Activated CD4-positive, alpha-beta T cell treated with anti-CD3 and anti-CD28 coated beads, Interleukin-10, Interleukin-2, amounts not matched to agents 100 ng/mL and 50 ng/mL, durations not matched to agents 16 hours and 8 hours (primary cell): ENCODE measurements at regions not wholly inside any gene's neighbourhood (a gene's known extent, or its start where the extent isn't known, plus 50 kb on each side); places are given as distances from the start of the nearest gene placed in this dataset.
"Not testable (repeated sequence)": the region's sequence is repeated elsewhere in the genome, so short reads cannot be mapped to it uniquely, and the experiment has no call there.

ENCODE experiments used
- DNase-seq: peaks from one replicate; pipeline ENCODE4 v3.0.0-alpha.2; 2020

DNA sequence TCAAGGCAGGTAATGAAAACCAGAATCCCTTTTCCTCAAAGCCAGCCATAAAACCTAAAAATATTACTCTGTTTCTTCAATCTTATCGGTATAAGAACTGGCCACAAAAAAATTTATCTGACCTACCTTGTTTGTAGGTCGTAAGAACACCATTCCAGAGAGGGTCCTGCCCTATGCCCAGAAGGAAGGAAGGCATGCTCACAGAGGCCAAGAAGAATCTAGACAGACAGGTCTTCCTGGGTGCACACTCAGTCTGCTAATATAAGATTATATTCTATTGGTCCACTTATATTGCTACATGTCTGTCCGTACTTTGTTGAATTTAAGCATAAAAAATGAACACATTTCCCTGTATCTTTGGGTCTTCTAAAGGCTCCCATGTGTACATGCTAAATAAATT is 2136.1 kb upstream of the PCDH20 start:
- DNase-seq: no peak

DNA sequence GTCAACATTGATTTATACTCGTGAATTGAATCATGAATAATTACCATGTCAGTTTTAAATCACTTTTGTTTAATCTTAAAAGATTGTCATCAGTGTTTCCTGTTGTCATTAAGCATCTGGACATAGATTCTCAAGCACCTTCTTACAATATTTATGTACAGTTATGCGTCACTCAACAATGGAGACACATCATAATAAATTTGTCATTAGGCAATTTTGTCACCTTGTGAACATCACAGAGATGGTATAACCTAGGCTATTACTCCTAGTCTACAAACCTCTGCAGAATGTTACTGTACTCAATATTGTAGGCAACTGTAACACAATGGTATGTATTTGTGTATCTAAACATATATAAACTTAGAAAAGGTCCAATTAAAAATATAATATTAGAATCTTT is 2130.9 kb upstream of the PCDH20 start:
- DNase-seq: no peak

DNA sequence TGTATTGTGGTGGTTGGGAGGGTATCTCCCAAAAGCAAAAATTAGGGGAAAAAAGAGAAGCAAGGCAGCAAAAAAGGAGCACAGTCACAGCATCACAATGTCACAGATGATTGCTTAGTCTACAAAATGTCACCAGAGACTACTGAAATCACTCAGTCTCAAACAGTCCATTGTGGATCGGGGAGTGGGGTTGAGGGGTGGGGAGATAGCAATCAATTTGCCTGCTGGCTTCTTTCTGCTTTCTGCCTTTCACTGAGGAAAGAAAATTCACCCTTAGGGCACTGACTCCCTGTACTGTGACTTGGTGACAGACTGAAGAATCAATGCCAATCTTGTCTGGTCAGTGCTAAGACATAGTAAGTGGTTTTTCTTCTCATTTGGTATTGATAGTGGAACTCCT is 2127.1 kb upstream of the PCDH20 start:
- DNase-seq: no peak

DNA sequence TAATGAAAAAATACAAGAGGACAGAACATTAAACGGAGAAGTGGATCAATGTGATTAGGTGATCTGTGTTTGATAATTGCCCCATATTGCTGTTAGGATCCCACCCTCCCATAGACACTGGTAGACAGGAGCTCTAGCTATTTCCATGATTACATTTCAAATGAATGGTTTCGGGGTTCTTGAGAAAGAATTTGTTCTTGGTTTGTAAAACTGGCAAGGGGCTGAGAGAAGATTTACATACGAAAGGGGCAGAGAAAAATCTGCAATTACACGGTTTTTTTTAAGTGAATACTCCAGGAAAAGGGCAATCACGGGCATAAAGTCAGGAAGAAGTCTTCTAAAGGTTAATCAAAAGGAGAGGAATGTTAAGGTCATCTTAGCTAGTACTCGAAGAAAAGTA is 2125.7 kb upstream of the PCDH20 start:
- DNase-seq: no peak

DNA sequence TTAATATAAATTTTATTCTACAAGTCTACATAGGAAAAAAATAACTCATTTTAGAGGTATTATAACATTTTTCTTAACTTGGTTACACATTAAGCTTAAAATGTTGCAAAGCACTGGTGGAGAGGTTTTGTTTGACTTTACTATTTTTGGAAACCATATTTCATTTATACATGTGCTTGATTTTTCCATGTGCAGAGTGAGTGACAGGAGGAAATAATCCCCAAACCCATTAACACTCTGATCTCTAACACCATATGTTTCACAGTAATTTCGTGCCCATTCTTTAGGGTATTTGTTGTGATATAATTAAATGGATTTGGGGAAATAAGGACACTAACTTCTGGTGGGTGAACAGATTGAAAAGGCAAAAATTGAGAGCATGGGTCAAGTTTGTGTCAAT is 2124.4 kb upstream of the PCDH20 start:
- no peak for DNase-seq

DNA sequence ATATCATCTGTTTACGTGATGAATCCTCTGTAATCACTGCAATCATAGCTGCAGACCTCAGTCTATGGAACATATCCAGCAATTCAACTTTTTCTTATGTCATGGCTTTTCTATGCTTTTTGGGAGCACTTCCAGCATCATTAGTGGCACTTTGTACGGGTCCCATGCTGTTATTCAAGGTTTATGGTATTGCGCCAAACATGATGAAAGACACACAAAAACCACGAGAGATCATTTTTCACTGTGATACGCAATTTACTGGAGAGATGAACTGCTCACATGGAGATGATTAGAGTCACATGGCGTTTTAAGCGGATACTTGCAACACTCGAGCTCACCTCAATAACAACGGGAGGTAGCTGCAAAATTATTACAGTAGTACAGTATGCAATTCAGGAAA is 2101.7 kb upstream of the PCDH20 start:
- DNase-seq: no peak

DNA sequence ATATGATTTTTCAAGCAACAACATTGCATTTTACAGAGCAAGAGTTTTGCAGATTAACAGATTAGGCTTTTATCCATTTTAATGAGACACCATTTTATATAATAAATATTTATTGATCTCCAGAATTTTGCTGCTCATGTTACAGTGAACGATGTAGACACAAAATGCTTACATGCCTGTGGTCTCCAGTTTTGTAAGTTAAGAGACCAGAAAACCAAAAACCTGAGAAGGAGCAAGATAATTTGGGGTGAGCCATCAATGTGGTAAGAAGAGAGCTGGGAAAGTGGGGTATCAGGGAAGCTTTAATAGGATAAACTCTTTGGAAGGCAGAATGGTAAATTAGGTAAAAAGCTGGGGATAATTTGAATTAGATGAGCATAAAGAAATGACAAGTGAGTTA is 2100.5 kb upstream of the PCDH20 start:
- no peak for DNase-seq

DNA sequence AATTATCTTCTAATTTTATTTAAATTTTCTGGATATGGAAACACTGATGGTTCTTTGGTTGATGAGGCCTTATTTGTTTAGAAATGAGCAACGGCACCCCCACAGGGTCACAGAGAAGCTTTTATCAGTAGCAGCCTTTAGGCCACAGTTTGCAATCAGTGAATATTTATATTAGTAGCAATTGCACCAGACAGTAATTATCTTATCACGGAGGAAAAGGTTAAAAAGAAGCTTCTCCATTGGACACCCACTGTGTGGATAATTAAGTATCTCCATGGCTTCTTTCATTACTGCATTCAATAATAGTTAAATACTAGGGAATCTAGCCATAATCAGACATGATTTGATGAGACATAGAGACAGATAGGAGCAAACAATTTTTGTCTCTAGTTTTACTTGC is 2099.2 kb upstream of the PCDH20 start:
- no peak for DNase-seq

DNA sequence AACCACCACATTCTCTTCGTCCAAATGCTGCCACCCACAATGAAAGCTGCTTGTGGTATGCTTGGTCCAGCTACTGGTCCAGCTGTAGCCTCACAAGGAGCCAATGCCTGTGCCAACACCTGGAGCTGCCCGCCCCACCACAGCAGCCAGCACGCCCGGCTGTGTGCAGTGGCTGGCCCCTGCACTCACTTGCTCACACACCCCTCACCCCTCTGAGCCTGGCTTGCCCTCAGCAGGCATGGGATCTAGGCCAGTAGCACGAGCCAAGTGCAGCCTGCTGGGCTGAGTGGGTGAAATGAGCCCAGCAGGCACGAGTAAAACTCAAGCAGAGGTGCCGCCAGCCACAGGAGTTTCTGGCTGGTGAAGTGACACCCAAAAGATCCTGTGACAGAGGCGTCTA is 2096.4 kb upstream of the PCDH20 start:
- no peak for DNase-seq

DNA sequence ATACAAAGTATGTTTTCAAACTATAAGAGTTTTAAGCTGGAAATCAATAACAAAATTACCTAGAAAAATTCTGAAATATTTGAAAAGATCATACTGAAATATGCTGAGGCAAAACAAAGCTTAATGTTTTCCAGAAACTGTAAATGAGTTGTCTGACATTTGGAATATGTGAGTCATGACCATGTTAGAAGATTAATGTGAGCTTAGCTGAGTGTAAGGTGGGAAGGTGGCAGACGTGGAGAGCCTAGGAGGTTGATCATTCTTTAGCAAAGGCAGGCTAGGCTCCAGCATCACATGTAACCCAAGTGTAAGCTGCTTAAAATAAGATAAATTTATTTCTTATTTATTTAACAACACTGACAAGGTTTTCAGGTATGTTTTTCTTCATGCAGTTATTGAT is 2086.1 kb upstream of the PCDH20 start:
- no peak for DNase-seq

DNA sequence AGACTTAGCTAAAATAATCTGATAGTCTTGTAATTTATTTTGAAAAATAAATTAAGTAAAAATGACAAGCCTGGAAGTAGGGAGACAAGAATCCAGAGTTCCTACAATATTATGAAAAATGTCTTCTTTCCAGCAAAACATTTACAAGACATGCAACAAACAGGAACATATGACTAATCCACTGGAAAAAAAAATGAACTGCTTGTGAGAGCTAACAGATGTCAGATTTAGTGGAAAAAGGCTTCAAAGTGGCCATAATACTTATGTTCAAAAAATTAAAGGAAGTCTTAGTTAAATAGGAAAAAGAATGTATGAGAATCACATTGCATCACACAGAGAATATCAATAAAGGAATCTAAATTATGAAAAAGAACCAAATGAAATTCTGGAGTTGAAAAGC is 2082.0 kb upstream of the PCDH20 start:
- DNase-seq: no peak

DNA sequence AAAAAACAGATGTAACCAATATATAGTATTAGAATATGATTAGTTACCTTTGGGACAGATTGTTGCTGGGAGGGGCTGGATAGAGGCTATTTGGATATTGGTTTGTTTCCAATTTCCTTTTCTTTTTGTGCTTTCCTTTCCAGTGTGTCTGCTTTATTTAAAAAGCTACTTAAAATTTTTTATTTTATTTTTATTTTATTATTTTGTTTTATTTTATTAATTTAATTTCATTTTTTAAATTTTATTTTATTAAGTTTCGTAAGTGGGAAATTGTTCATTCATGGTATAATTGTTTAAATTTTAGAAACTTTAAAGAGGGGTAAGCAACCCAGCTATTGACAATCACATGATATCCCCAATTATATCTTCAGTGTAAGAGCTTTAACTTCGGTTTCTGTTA is 2077.0 kb upstream of the PCDH20 start:
- no peak for DNase-seq

DNA sequence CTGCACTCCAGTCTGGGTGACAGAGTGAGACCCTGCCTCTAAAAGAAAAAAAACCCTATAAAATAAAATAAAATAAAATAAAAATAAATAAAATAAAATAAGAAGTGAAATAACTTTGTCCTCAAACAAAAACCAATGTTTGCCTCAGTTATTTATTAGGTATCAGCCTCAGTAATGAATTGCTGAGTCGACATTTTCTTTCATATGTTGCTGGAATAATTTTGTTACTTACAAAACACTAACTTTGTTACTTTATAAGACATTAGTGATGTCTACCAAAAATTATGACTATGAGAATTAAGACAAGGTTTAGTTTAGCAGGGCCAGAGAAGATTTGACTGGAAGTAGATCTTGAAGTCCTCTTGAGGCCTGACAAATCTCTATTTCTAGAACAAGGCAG is 2074.5 kb upstream of the PCDH20 start:
- no peak for DNase-seq

DNA sequence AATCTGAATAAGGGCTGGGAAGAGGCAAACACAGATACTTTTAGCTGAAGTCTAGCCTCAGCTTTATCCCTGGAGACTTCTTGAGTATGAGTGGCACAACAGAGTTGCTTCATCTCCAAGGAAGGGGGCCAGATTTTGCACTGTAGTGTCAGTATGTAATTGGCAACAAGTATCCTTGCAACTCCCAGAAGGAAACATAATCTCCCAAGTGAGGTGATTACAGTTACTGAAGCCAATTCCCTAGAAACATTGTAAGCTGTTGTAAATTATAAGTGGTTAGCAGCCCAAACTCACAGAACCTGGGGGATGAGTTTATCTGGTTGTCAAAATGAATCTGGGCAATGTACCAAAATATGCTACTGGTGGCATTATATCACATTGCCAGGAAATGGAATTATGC is 2065.7 kb upstream of the PCDH20 start:
- DNase-seq: no peak

DNA sequence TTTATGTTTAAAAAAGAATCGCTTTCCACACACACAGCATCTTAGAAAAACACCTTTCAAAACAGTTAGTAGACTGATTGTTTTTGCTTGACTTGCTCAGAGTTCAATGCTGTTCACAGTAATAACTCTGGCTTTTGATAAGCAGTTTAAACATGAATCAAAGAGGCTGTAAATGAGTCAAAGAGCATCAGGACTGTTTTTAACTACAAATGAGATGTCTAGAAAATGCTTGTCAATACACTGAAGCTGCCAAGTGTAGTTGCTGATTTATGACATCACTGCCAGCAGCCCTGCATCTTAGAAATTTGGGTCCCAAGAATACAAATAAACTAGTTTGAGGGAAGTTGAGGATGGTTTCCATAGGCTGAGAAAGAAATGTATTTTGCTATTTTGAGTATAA is 2057.1 kb upstream of the PCDH20 start:
- DNase-seq: no peak

DNA sequence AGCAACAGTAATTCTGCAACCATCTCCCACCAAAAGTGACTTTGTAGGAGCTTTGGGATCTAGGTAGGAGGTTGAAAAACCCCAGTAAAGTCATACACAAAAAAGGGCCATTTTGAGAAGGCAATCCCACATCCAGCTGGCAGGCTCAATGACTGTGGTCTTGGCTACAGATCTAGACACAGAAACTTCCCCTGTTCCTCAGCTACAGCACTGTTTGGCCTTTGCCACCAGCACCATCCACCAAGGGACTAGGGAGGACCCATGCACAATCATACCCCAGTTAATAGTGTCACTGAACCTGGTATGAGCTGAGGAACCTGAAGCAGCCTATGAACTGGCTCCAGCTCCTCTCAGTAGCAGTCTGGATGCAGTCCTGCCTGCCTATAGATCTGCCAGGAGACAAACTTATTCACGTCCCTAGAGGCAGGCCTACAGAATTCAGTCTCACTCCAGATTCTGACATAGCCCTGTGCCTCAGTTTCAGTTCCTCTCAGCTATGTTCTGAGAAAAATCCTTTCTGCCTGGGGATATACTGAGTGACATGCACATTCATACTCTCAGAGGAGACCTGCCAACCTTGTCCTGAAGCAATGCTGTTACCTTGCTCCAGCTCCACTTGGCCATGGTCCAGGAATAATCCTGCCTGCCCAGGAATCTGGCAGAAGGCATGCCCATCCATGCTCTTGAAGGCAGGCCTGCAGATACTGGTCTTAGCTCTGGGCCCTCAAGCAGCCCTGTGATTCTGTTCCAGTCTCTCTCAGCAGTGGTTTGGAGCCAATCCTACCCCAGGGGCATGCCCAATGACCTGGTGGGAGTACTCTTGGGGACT is 2048.3 kb upstream of the PCDH20 start:
- DNase-seq: no peak

DNA sequence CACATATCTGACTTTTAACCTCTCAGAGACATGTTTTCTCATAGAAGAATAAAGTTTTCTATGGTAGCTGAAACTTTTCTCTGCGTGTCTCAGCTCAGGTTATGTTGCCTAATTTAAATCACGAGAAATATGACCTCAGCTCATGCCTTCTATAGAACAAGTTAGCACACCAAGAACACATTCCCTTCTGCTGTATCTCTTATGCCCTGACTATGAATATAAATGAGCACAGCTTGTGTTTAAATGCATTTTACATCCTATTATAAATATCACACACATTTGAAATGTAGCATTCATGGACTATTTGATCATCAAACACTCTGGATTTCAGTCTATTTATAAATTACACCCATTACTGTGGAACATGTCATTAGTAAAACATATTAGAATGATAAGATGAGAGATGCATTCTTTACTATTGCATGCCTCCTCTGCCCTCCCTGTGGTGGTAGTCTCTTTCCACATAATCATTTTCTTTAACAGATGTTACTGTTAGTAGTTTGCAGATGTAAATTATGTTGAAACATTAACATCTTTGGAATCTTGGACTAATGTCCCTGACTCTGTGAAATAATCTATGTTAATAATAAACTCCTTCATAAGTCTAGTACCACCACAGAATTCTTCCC is 2044.9 kb upstream of the PCDH20 start:
- no peak for DNase-seq

DNA sequence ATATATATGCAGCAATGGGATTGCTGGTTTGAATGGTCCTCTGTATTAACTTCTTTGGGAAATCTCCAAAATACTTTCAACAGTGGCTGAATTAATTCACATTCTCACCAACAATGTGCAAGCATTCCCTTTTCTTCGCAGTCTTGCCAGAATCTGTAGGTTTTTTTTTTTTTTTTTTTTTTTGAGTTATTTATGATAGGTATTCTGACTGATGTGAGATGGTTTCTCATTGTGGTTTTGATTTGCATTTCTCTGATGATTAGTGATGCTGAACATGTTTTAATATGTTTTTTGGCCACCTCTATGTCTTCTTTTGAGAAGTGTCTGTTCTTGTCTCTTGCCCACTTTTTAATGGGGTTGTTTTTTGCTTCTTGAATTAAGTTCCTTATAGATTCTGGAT is 2041.5 kb upstream of the PCDH20 start:
- no peak for DNase-seq

DNA sequence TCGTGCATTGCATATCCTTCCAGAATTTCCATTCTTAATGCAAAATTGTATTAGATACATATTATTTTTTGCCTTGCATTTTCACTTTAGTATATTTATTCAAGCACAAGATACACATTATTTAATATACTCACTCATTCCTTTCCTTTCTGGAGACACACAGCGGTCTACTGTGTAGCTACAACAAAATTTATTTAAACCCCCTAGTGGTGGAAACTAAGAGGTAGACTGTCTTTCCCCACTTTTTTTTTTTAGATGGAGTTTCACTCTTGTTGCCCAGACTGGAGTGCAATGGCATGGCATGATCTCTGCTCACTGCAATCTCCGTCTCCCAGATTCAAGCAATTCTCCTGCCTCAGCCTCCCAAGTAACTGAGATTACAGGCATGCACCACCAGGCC is 2040.3 kb upstream of the PCDH20 start:
- no peak for DNase-seq

DNA sequence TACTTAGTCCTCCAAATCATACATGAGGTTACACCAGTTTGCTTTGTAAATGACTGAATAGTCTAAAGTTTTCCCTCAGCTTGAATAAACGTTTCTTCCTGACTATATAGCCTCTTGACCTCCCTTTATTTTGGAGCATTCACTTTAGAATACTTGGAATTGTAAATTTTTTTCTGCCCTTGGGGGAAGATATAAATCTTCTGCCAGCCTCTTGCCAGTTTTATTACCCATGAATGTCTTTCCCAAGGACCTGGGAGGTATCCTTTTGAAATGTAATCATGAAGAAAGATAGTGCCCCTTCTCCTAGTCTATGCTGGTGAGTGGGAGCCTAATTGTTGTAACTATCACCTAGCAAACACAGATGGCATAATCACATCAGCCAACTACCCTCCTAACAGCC is 2033.9 kb upstream of the PCDH20 start:
- DNase-seq: no peak

DNA sequence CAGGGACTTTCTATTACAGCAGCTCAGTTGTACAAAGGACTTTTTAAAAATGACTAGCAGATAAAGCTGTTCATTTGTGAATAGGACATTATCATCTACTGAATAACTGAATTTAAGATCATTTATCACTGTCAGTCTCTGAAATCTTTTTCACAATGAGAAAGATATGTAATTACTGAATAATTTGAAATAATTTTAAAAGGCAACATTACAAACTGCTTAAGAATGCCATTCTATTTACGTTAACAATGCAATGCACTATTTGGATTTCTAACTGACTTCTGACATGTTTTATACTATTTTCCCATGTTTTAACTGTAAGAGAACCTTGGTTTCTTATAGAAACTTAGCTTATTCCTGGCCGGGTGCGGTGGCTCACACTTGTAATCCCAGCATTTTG is 2033.0 kb upstream of the PCDH20 start:
- no peak for DNase-seq

DNA sequence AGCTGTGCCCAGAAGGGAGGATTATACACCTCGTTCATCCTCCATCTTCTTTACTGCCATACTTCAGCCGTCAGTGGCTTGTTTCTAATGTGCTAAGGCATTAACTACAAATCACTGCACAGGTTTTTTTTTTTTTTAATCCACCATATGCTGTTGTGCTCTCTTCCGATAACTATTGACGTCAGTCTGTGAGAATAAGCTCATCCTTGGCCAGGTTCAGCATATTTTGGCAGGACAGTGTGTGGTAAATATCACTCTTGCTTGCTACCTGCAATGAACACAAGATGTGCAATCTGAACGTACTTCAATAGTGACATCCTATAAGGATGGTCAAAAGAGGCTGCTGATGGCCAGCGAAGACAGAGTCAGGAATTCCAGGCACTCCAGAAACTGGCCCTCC is 2030.7 kb upstream of the PCDH20 start:
- no peak for DNase-seq

DNA sequence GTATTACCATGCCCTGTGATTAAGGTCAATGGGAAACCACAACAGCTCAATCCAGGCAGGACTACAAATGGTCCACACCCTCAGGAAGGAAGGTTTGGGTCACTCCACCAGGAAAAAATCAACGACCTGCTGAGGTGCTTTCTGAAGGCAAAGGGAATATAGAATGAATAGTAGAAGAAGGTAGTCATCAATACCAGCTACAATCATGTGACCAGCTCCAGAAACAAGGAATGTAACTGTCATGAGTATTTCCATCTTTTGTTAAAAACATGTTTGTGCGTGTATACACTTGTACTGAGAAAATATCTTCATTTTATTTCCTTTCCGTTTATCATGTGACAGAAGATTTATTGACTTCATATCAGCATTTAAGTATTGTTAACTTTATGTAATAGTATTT is 2028.6 kb upstream of the PCDH20 start:
- not testable (repeated sequence) for DNase-seq

DNA sequence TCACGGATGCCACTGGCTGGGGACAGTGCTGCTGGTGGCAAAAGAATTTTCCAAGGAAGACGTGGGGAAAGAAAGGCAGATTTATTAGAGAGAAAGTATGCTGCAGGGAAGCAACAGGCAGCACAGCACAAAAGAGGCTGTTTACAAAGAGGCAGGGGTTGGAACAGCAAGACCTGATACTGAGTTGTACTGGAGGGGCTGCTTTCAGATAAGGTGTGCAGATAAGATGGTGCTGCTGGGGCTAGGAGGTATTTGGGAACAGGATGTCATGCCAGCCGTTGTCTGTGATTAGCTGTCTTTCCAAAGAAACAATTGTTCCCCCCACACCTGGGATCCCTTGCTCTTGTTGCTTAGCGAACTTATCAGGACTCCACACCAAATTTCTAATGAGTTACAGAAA is 2023.3 kb upstream of the PCDH20 start:
- no peak for DNase-seq

DNA sequence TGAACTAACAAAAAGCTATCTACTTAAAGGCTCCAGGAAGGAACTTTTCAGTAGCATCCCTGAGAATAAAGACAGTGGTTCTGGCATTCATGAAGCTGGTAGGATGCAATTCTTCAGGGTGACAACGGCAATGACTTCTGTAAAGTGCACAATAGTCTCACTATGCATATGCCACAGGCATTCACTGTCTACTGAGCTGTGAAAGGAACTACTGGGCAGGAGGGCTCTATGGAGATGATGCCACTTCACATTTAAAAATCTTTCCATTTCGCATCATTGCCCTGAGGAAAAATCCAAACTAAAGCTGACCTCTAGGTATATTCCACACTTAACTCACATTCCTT is 2020.6 kb upstream of the PCDH20 start:
- no peak for DNase-seq
